HCT116 (cell line): ENCODE measurements at regions not wholly inside any gene's neighbourhood (a gene's known extent, or its start where the extent isn't known, plus 50 kb on each side); places are given as distances from the start of the nearest gene placed in this dataset.
A peak's percentile ranks its signal among the peaks of the same experiment; 100 is the strongest.

ENCODE experiments used
- ATAC-seq: fragments of 200-7000 bp; cut with Tn5 transposase; 2 replicates; pipeline ENCODE4 v1.9.1; 2020; ENCODE audit warnings: mild to moderate bottlenecking, moderate library complexity
- BruUV-seq: library from RNA; stranded (reverse); fragments of 400-500 nt; replicated peaks from 2 replicates; lab custom pipeline; 2021; lab: Mats Ljungman, UMichigan
- CTCF ChIA-PET: fragments of 300-600 bp; sonication (Branson Sonifier 250); formaldehyde crosslinking; loops from one replicate; lab custom pipeline; 2021; ENCODE audit warnings: antibody characterized with exemption; lab: Charles Lee
- POLR2A ChIA-PET: fragments of 300-600, 350-600 bp; sonication (Branson Sonifier 250); formaldehyde crosslinking; loops from one replicate; lab custom pipeline; 2021; ENCODE audit warnings: antibody characterized with exemption; lab: Charles Lee
- RAD21 ChIA-PET, 2 experiments: fragments of 300-600 bp; sonication (Branson Sonifier 250); formaldehyde crosslinking; loops; one replicate each; lab custom pipeline; 2023; ENCODE audit warnings: low total read pairs in 2 of 2; ENCODE audit not compliant: uncharacterized antibody in 2 of 2, unreplicated experiment in 2 of 2, low non-redundant PET in 1 of 2; lab: Charles Lee
- DNase-seq: peaks from one replicate; pipeline ENCODE4 v3.0.0-alpha.2; 2010; ENCODE audit warnings: low read depth, low spot score
- H2AFZ ChIP-seq: fragments of 200-600 bp; shearing (Covaris generic), sonication (generic); 2 replicates; pipeline ENCODE4 v1.6.1; 2017; ENCODE audit warnings: low read depth, mixed run types, mixed read lengths, antibody characterized with exemption, low read length; ENCODE audit not compliant: poor library complexity, severe bottlenecking
- H3K27ac ChIP-seq: 2 replicates; pipeline ENCODE4 v1.5.1; 2012; ENCODE audit warnings: low read depth, low read length
- H3K27me3 ChIP-seq: fragments of 200-600 bp; sonication (generic); 2 replicates; pipeline ENCODE4 v1.6.1; 2016; ENCODE audit warnings: mixed run types, low read length, mixed read lengths; ENCODE audit not compliant: insufficient read depth
- H3K36me3 ChIP-seq, 2 experiments: fragments of 200-500 bp in 1 of 2; fragments of 200-600 bp in 1 of 2; sonication (Bioruptor generic) in 1 of 2; sonication (generic) in 1 of 2; 2 replicates each; pipeline versions ENCODE4 v1.5.1 to v1.6.1; 2014 to 2016; ENCODE audit warnings: low read length in 2 of 2, inconsistent platforms in 1 of 2, mixed read lengths in 1 of 2, mixed run types in 1 of 2; ENCODE audit not compliant: insufficient read depth in 2 of 2, control insufficient read depth in 1 of 2
- H3K4me1 ChIP-seq, 2 experiments: fragments of 200-600 bp in 1 of 2; sonication (generic) in 1 of 2; 2 replicates each; pipeline versions ENCODE4 v1.5.1 to v1.6.1; 2012 to 2017; ENCODE audit warnings: low read length in 2 of 2, inconsistent platforms in 1 of 2, mild to moderate bottlenecking in 1 of 2, mixed read lengths in 1 of 2, mixed run types in 1 of 2, moderate library complexity in 1 of 2; ENCODE audit not compliant: insufficient read depth in 2 of 2, control insufficient read depth in 1 of 2
- H3K4me2 ChIP-seq: fragments of 200-600 bp; sonication (generic); 2 replicates; pipeline ENCODE4 v1.6.1; 2017; ENCODE audit warnings: mixed run types, low read length, mixed read lengths
- H3K4me3 ChIP-seq, 2 experiments: fragments of 200-600 bp in 1 of 2; sonication (generic) in 1 of 2; replicated peaks in 1 of 2; 2 replicates each; pipeline ENCODE4 v1.5.1; 2011 to 2016; ENCODE audit warnings: low read length in 2 of 2, control low read depth in 1 of 2, low read depth in 1 of 2, mild to moderate bottlenecking in 1 of 2, mixed read lengths in 1 of 2, mixed run types in 1 of 2
- H3K79me2 ChIP-seq: fragments of 200-600 bp; sonication (generic); 2 replicates; pipeline ENCODE4 v1.6.1; 2017; ENCODE audit warnings: mild to moderate bottlenecking, mixed run types, low read length, moderate library complexity, mixed read lengths; ENCODE audit not compliant: insufficient read depth
- H3K9ac ChIP-seq: fragments of 200-600 bp; sonication (generic); 2 replicates; pipeline ENCODE4 v1.6.1; 2016; ENCODE audit warnings: low read length, mixed read lengths
- H3K9me2 ChIP-seq: fragments of 200-600 bp; sonication (generic), shearing (Covaris generic); 2 replicates; pipeline ENCODE4 v1.6.1; 2017; ENCODE audit warnings: mixed run types, mild to moderate bottlenecking, moderate library complexity; ENCODE audit not compliant: insufficient read depth
- H3K9me3 ChIP-seq, 2 experiments: fragments of 200-500 bp in 1 of 2; fragments of 200-600 bp in 1 of 2; sonication (Bioruptor generic) in 1 of 2; sonication (generic) in 1 of 2; 2 replicates each; pipeline ENCODE4 v1.6.1; 2014 to 2017; ENCODE audit warnings: low read length in 2 of 2, mixed read lengths in 2 of 2, inconsistent platforms in 1 of 2, low read depth in 1 of 2, mild to moderate bottlenecking in 1 of 2, mixed run types in 1 of 2, moderate library complexity in 1 of 2; ENCODE audit not compliant: control insufficient read depth in 1 of 2, insufficient read depth in 1 of 2
- H4K20me1 ChIP-seq: fragments of 200-600 bp; sonication (generic), shearing (Covaris generic); 2 replicates; pipeline ENCODE4 v1.6.1; 2017; ENCODE audit warnings: mixed run types, mild to moderate bottlenecking, moderate library complexity; ENCODE audit not compliant: insufficient read depth
- CBX3 ChIP-seq: IDR thresholded peaks from 2 replicates; pipeline ENCODE4 v1.6.1; 2012; ENCODE audit warnings: low read depth
- CEBPB ChIP-seq: IDR thresholded peaks from 2 replicates; pipeline ENCODE4 v1.6.1; 2012; ENCODE audit warnings: low read depth
- EGR1 ChIP-seq: IDR thresholded peaks from 2 replicates; pipeline ENCODE4 v1.6.1; 2012; ENCODE audit warnings: low read depth
- ELF1 ChIP-seq: IDR thresholded peaks from 2 replicates; pipeline ENCODE4 v1.6.1; 2012; ENCODE audit warnings: low read depth, borderline replicate concordance
- EZH2 ChIP-seq: fragments of 200-600 bp; sonication (generic); IDR thresholded peaks from 2 replicates; pipeline ENCODE4 v1.6.1; 2017; ENCODE audit warnings: antibody characterized with exemption, mixed run types
- EZH2phosphoT487 ChIP-seq: fragments of 200-600 bp; IDR thresholded peaks from 2 replicates; pipeline ENCODE4 v1.6.1; 2018; ENCODE audit warnings: antibody characterized with exemption, borderline replicate concordance
- FOSL1 ChIP-seq: IDR thresholded peaks from 2 replicates; pipeline ENCODE4 v1.6.1; 2012; ENCODE audit warnings: low read depth
- JUND ChIP-seq: IDR thresholded peaks from 2 replicates; pipeline ENCODE4 v1.6.1; 2012
- RAD21 ChIP-seq: IDR thresholded peaks from 2 replicates; pipeline ENCODE4 v1.6.1; 2012; ENCODE audit warnings: low read depth, mild to moderate bottlenecking
- SIN3A ChIP-seq: IDR thresholded peaks from 2 replicates; pipeline ENCODE4 v1.6.1; 2012; ENCODE audit warnings: low read depth
- SP1 ChIP-seq: IDR thresholded peaks from 2 replicates; pipeline ENCODE4 v1.6.1; 2012; ENCODE audit warnings: low read depth
- SRF ChIP-seq: IDR thresholded peaks from 2 replicates; pipeline ENCODE4 v1.6.1; 2012; ENCODE audit warnings: low read depth
- TCF7L2 ChIP-seq: IDR thresholded peaks from 2 replicates; pipeline ENCODE4 v1.7.0; 2011; ENCODE audit warnings: borderline replicate concordance, inconsistent platforms; ENCODE audit not compliant: insufficient read depth, insufficient read length; ENCODE audit errors: extremely low read depth
- ZBTB33 ChIP-seq: IDR thresholded peaks from 2 replicates; pipeline ENCODE4 v1.6.1; 2011; ENCODE audit warnings: mild to moderate bottlenecking, low read length, moderate library complexity; ENCODE audit not compliant: insufficient replicate concordance; ENCODE audit errors: extremely low read depth
- intact Hi-C: fragments of 100-400 bp; cut with micrococcal nuclease; formaldehyde crosslinking; loops from 2 replicates; pipeline ENCODE4 v1.10.0; 2022
- TF ChIP-seq, protein P1 (sequence below), 3 experiments: fragments of 200-600 bp in 1 of 3; sonication (generic) in 1 of 3; IDR thresholded peaks in 2 of 3; conservative IDR thresholded peaks in 1 of 3; 2 replicates each; pipeline ENCODE4 v1.5.1; 2012 to 2017; ENCODE audit warnings: low read depth in 2 of 3, low read length in 2 of 3, antibody characterized with exemption in 1 of 3, borderline replicate concordance in 1 of 3, control low read depth in 1 of 3, mild to moderate bottlenecking in 1 of 3, mixed read lengths in 1 of 3, mixed run types in 1 of 3, moderate library complexity in 1 of 3; ENCODE audit not compliant: insufficient read depth in 1 of 3

DNA sequence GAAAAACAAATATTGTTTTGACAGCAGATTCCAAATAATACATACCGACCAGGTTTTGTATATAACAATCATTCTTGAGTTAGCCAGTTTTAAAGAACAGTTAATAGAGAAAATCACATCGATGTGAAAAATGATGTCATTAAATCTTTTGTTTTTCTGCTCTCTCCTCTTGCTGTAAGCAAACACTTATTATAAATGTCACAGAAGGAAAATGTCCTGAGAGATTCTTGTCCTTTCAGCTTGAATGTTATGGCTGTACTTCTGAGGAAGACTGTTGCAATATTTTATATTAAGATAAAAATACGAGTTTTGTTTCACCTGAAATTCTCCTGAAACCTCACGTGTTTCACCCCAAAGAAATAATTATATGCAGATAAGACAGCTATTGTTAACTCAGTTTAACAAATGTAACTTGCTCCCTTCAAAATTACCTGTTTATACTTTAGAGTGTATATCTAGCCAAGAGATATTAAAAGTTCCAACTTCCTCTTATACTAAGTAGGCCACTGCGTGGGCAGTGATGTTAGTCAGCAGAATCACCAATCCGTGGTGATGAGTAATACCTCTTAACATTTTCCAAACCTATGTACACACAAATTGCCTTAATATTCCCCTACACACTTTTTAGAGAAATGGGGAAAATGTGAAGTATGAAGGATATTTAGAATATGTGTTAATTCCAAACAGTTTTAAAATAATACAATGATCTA is 1111.4 kb upstream of the CITED2 start:
- BruUV-seq = no TSS peak
- Histone ChIP-seq H3K27me3 (no peaks in the 10 kb centered on the region), H3K4me2 (peak overlapping the region; percentile 43), H3K36me3 (no peaks in the 10 kb centered on the region), H3K9me3 (peaks cover 0 to 8% of the 10 kb centered on the region in 2 experiments; a peak in 1 of 4 replicates), H3K4me3 (no peak overlapping the region; a peak in 1 of 4 replicates), H3K9ac (no peak overlapping the region), H3K27ac (peak overlapping the region; percentile 1; the same call in 1 of the 2 replicates), H4K20me1 (no peaks in the 10 kb centered on the region; the same call in 1 of the 2 replicates), H2AFZ (peak overlapping the region; percentile 47), H3K9me2 (no peaks in the 10 kb centered on the region), H3K4me1 (peaks cover 7 to 16% of the 10 kb centered on the region in 2 experiments), H3K79me2 (no peaks in the 10 kb centered on the region)
- RAD21 ChIA-PET = no interaction called here
- CTCF ChIA-PET = no interaction called here
- DNase-seq (peak; percentile 45), ATAC-seq (peak; percentile 54; the same call in 1 of the 2 replicates)
- intact Hi-C loops = no loop called here
- no peak for TF ChIP-seq ELF1
- TF ChIP-seq CEBPB = peak; percentile 60
- TF ChIP-seq RAD21 = 0 out of 2 replicates have a peak, but pooled peaks have one; percentile 4
- peak; percentile 81 for TF ChIP-seq SP1
- no peak for TF ChIP-seq EZH2phosphoT487
- TF ChIP-seq ZBTB33 = no peak
- peak; percentile 96 for TF ChIP-seq EGR1
- TF ChIP-seq SRF = no peak
- no peak for TF ChIP-seq TCF7L2
- TF ChIP-seq, protein P1, sequence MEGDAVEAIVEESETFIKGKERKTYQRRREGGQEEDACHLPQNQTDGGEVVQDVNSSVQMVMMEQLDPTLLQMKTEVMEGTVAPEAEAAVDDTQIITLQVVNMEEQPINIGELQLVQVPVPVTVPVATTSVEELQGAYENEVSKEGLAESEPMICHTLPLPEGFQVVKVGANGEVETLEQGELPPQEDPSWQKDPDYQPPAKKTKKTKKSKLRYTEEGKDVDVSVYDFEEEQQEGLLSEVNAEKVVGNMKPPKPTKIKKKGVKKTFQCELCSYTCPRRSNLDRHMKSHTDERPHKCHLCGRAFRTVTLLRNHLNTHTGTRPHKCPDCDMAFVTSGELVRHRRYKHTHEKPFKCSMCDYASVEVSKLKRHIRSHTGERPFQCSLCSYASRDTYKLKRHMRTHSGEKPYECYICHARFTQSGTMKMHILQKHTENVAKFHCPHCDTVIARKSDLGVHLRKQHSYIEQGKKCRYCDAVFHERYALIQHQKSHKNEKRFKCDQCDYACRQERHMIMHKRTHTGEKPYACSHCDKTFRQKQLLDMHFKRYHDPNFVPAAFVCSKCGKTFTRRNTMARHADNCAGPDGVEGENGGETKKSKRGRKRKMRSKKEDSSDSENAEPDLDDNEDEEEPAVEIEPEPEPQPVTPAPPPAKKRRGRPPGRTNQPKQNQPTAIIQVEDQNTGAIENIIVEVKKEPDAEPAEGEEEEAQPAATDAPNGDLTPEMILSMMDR (IDR thresholded peaks at IDR 0.05 in 2 of 3, conservative IDR thresholded peaks at IDR 0.05 in 1 of 3; ENCODE audit: borderline replicate concordance in 1 of 3, insufficient read depth in 1 of 3, low read depth in 2 of 3, low read length in 2 of 3) = no peak
- peak; percentile 75 for TF ChIP-seq JUND
- peak; percentile 81; the same call in 1 of the 2 replicates for TF ChIP-seq CBX3
- TF ChIP-seq SIN3A = no peak
- TF ChIP-seq EZH2 = no peak
- TF ChIP-seq FOSL1 = peak; percentile 86
- POLR2A ChIA-PET = no interaction called here
